ENCODE measurements at regions not wholly inside any gene's neighbourhood (a gene's known extent, or its start where the extent isn't known, plus 50 kb on each side); places are given as distances from the start of the nearest gene placed in this dataset.

DNA sequence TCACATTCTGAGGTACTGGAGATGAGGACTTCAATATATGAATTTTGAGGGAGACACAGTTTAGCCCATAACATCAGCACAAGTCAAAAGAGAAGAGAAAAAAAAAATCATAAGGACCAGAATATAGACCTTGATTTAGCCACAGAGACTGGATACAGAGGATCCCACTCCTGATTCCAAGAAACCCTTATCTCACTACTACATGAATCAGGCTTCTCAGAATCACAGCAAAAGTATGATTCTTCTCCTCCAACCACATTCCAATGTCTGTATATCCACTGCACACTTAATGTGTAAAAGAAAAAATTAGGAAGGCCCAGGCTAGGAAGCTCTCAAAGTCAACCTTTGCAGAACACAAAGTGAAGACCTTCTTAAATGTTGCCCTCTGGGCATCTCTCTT lies 610.9 kb downstream of the DTWD2 start:
- no peak for TF ChIP-seq SP1 (CRISPR knock-in tag; conservative IDR thresholded peaks at IDR 0.05)
- TF ChIP-seq NR1H2 (CRISPR knock-in tag; IDR thresholded peaks at IDR 0.05) = no peak
- TF ChIP-seq, protein P1, sequence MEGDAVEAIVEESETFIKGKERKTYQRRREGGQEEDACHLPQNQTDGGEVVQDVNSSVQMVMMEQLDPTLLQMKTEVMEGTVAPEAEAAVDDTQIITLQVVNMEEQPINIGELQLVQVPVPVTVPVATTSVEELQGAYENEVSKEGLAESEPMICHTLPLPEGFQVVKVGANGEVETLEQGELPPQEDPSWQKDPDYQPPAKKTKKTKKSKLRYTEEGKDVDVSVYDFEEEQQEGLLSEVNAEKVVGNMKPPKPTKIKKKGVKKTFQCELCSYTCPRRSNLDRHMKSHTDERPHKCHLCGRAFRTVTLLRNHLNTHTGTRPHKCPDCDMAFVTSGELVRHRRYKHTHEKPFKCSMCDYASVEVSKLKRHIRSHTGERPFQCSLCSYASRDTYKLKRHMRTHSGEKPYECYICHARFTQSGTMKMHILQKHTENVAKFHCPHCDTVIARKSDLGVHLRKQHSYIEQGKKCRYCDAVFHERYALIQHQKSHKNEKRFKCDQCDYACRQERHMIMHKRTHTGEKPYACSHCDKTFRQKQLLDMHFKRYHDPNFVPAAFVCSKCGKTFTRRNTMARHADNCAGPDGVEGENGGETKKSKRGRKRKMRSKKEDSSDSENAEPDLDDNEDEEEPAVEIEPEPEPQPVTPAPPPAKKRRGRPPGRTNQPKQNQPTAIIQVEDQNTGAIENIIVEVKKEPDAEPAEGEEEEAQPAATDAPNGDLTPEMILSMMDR (IDR thresholded peaks at IDR 0.05) = no peak
- no peak for TF ChIP-seq NR3C1 (CRISPR knock-in tag; conservative IDR thresholded peaks at IDR 0.05; ENCODE audit: low read depth)
- TF ChIP-seq NFYB (CRISPR knock-in tag; conservative IDR thresholded peaks at IDR 0.05; ENCODE audit: low read depth) = no peak
- no peak for TF ChIP-seq TCF7 (CRISPR knock-in tag; IDR thresholded peaks at IDR 0.05; ENCODE audit: low read depth)
- TF ChIP-seq ESRRA (CRISPR knock-in tag; IDR thresholded peaks at IDR 0.05; ENCODE audit: borderline replicate concordance) = no peak
- TF ChIP-seq ELF4 (CRISPR knock-in tag; IDR thresholded peaks at IDR 0.05; ENCODE audit: low read depth) = no peak
- TF ChIP-seq, protein P2, sequence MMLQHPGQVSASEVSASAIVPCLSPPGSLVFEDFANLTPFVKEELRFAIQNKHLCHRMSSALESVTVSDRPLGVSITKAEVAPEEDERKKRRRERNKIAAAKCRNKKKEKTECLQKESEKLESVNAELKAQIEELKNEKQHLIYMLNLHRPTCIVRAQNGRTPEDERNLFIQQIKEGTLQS (CRISPR knock-in tag; conservative IDR thresholded peaks at IDR 0.05) = no peak
- no peak for TF ChIP-seq GRHL2 (CRISPR knock-in tag; IDR thresholded peaks at IDR 0.05; ENCODE audit: insufficient replicate concordance, severe bottlenecking)
- TF ChIP-seq CREB1 (CRISPR knock-in tag; IDR thresholded peaks at IDR 0.05) = no peak
- TF ChIP-seq, protein P3, sequence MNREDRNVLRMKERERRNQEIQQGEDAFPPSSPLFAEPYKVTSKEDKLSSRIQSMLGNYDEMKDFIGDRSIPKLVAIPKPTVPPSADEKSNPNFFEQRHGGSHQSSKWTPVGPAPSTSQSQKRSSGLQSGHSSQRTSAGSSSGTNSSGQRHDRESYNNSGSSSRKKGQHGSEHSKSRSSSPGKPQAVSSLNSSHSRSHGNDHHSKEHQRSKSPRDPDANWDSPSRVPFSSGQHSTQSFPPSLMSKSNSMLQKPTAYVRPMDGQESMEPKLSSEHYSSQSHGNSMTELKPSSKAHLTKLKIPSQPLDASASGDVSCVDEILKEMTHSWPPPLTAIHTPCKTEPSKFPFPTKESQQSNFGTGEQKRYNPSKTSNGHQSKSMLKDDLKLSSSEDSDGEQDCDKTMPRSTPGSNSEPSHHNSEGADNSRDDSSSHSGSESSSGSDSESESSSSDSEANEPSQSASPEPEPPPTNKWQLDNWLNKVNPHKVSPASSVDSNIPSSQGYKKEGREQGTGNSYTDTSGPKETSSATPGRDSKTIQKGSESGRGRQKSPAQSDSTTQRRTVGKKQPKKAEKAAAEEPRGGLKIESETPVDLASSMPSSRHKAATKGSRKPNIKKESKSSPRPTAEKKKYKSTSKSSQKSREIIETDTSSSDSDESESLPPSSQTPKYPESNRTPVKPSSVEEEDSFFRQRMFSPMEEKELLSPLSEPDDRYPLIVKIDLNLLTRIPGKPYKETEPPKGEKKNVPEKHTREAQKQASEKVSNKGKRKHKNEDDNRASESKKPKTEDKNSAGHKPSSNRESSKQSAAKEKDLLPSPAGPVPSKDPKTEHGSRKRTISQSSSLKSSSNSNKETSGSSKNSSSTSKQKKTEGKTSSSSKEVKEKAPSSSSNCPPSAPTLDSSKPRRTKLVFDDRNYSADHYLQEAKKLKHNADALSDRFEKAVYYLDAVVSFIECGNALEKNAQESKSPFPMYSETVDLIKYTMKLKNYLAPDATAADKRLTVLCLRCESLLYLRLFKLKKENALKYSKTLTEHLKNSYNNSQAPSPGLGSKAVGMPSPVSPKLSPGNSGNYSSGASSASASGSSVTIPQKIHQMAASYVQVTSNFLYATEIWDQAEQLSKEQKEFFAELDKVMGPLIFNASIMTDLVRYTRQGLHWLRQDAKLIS (CRISPR knock-in tag; IDR thresholded peaks at IDR 0.05; ENCODE audit: borderline replicate concordance) = no peak
- TF ChIP-seq, protein P4, sequence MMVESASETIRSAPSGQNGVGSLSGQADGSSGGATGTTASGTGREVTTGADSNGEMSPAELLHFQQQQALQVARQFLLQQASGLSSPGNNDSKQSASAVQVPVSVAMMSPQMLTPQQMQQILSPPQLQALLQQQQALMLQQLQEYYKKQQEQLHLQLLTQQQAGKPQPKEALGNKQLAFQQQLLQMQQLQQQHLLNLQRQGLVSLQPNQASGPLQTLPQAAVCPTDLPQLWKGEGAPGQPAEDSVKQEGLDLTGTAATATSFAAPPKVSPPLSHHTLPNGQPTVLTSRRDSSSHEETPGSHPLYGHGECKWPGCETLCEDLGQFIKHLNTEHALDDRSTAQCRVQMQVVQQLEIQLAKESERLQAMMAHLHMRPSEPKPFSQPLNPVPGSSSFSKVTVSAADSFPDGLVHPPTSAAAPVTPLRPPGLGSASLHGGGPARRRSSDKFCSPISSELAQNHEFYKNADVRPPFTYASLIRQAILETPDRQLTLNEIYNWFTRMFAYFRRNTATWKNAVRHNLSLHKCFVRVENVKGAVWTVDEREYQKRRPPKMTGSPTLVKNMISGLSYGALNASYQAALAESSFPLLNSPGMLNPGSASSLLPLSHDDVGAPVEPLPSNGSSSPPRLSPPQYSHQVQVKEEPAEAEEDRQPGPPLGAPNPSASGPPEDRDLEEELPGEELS (CRISPR knock-in tag; IDR thresholded peaks at IDR 0.05) = no peak
- TF ChIP-seq JUN (CRISPR knock-in tag; IDR thresholded peaks at IDR 0.05) = no peak
